ENCODE measurements at regions not wholly inside any gene's neighbourhood (a gene's known extent, or its start where the extent isn't known, plus 50 kb on each side); places are given as distances from the start of the nearest gene placed in this dataset.

DNA sequence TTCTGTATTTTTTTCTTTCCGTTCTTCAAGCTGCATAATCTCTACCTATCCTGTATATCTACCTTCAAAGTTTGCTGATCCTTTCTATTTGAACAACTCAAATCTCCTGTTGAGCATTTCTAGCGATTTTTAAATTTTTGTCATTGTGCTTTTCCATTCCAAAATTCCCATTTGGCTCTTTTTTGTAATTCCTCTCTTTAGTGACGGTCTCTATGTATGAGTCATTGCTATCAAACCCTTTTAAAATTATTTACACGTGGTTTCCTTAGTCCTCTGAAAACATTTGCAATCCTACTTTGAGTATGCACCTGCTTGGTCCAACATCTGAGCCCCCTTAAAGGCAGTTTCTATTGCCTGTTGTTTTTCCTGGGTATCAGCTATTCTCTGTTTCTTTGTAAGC lies 100.5 kb upstream of the FOXC1 start:
- FAIRE-seq (no peak), DNase-seq (ENCODE audit: insufficient read length, low spot score) (no peak)
- no peak for TF ChIP-seq POLR2A (IDR thresholded peaks at IDR 0.05; ENCODE audit: low read depth, low read length)
- no peak for TF ChIP-seq SPI1 (IDR thresholded peaks at IDR 0.05; ENCODE audit: low read depth, low read length)
- TF ChIP-seq POLR2AphosphoS5 (IDR thresholded peaks at IDR 0.05; ENCODE audit: low read depth, low read length), result no peak
- no peak for TF ChIP-seq PAX5 (IDR thresholded peaks at IDR 0.05; ENCODE audit: insufficient read depth, low read length, severe bottlenecking)
- no peak for TF ChIP-seq TAF1 (IDR thresholded peaks at IDR 0.05; ENCODE audit: low read depth, low read length)
- TF ChIP-seq POU2F2 (IDR thresholded peaks at IDR 0.05; ENCODE audit: low read depth, low read length), result no peak

DNA sequence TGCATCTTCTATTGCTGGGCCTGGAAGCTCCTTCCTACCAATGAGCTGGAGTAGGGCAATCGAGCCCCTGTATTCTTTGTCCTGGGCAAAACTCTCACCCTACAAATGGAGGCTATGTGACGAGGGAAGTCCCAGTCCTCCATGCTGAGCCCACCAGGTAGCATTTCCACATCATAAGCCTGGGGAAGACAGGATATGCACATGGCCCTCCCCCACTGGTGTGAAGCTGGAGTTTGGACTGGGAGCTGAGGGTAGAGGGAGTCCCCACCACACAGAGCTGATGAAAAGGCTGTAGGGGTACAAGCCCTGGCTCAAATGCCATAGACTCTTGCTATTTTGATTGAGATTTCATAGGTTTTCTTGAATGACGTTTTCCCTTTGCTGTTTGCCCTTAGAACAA lies 99.5 kb upstream of the FOXC1 start:
- DNase-seq (ENCODE audit: insufficient read length, low spot score), result no peak
- TF ChIP-seq SPI1 (IDR thresholded peaks at IDR 0.05; ENCODE audit: low read depth, low read length) (no peak), POLR2AphosphoS5 (IDR thresholded peaks at IDR 0.05; ENCODE audit: low read depth, low read length) (no peak), TAF1 (IDR thresholded peaks at IDR 0.05; ENCODE audit: low read depth, low read length) (no peak), POLR2A (IDR thresholded peaks at IDR 0.05; ENCODE audit: low read depth, low read length) (no peak), POU2F2 (IDR thresholded peaks at IDR 0.05; ENCODE audit: low read depth, low read length) (no peak), PAX5 (IDR thresholded peaks at IDR 0.05; ENCODE audit: insufficient read depth, low read length, severe bottlenecking) (no peak)
- no peak for FAIRE-seq

DNA sequence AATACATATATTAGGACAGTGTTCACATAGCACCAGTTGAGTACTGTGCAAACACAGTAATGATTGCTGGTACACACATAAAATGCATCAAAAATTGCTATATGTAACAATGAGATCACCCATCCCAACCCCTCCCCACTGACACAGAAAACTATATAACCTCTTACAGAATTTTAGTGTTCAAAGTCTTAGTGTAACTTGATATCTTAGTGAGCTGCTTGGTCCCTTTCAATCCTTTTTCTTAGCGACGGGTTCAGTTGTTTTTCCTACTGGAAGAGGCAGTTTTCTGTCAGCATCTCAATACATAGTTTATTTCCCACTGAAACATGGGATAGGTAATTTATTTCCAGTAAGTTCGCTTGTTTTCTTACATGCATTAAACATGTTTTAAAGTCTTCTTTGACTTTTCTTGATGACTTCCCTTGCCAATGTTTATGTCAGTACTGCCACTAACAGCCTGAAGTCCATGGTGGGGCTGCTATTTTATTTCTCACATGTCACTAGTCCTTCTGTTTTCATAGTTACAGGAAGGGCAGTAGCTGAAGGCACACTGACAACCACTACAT lies 96.4 kb upstream of the FOXC1 start:
- TF ChIP-seq POLR2A (IDR thresholded peaks at IDR 0.05; ENCODE audit: low read depth, low read length) (no peak), POU2F2 (IDR thresholded peaks at IDR 0.05; ENCODE audit: low read depth, low read length) (no peak), POLR2AphosphoS5 (IDR thresholded peaks at IDR 0.05; ENCODE audit: low read depth, low read length) (no peak), PAX5 (IDR thresholded peaks at IDR 0.05; ENCODE audit: insufficient read depth, low read length, severe bottlenecking) (no peak), TAF1 (IDR thresholded peaks at IDR 0.05; ENCODE audit: low read depth, low read length) (no peak), SPI1 (IDR thresholded peaks at IDR 0.05; ENCODE audit: low read depth, low read length) (no peak)
- DNase-seq (ENCODE audit: insufficient read length, low spot score), result no peak
- FAIRE-seq, result no peak

DNA sequence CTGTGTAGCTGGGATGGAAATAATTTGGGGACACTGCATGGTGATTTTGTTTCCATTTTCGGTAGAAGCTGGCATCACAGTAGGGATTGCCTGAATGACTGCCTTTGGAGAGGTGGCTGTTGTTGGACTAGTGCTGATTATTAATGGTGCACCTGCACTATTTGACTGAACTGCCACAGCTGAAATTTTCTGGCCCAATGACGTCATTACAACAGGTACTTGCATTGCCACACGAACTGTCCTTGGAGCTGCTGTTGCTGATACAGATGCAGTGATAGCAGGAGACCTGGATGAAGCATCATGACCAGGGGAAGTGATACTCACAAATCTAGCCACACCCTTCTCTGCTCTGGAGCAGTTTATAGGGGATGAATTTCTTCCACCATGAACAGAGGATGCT lies 95.6 kb upstream of the FOXC1 start:
- DNase-seq (ENCODE audit: insufficient read length, low spot score) (no peak), FAIRE-seq (no peak)
- TF ChIP-seq PAX5 (IDR thresholded peaks at IDR 0.05; ENCODE audit: insufficient read depth, low read length, severe bottlenecking) (no peak), POLR2AphosphoS5 (IDR thresholded peaks at IDR 0.05; ENCODE audit: low read depth, low read length) (no peak), POLR2A (IDR thresholded peaks at IDR 0.05; ENCODE audit: low read depth, low read length) (no peak)

DNA sequence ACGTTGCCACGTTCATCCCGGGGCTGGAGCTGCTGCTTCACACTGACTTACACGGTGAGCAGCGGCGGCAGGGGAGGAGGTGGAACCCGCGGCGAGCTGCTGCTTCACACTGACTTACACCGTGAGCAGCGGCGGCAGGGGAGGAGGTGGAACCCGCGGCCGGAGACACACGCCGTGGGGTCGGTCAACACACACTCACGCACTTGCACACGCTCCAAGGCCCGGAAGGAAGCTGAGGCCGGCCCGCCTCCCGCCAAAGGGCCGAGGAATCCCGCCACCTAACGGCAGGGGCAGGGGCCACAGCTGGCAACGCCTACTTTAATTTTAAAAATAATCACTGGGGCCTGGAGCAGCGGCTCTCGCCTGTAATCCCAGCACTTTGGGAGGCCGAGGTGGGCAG lies 94.4 kb upstream of the FOXC1 start:
- no peak for FAIRE-seq
- no peak for TF ChIP-seq POU2F2 (IDR thresholded peaks at IDR 0.05; ENCODE audit: low read depth, low read length)
- no peak for TF ChIP-seq SPI1 (IDR thresholded peaks at IDR 0.05; ENCODE audit: low read depth, low read length)
- TF ChIP-seq TAF1 (IDR thresholded peaks at IDR 0.05; ENCODE audit: low read depth, low read length), result no peak
- TF ChIP-seq PAX5 (IDR thresholded peaks at IDR 0.05; ENCODE audit: insufficient read depth, low read length, severe bottlenecking), result no peak
- no peak for TF ChIP-seq POLR2A (IDR thresholded peaks at IDR 0.05; ENCODE audit: low read depth, low read length)
- TF ChIP-seq POLR2AphosphoS5 (IDR thresholded peaks at IDR 0.05; ENCODE audit: low read depth, low read length), result no peak
- DNase-seq (ENCODE audit: insufficient read length, low spot score), result no peak

DNA sequence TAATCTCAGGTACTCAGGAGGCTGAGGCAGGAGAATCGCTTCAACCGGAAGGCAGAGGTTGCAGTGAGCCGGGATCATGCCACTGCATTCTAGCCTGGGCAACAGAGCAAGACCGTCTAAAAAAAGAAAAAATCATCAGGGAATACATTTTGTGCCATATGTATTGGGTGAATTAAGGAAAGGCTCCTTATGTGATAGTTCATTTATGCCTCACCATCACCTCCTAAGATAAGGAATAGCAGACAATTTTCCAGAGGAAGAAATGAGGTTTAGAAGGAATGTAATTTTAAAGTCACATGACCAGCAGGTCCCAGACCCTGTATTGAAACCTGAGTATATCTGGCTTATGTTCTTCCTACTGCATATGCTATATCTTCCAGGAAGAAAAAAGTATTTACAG lies 93.9 kb upstream of the FOXC1 start:
- no peak for DNase-seq (ENCODE audit: insufficient read length, low spot score)
- no peak for FAIRE-seq
- no peak for TF ChIP-seq PAX5 (IDR thresholded peaks at IDR 0.05; ENCODE audit: insufficient read depth, low read length, severe bottlenecking)
- TF ChIP-seq POLR2AphosphoS5 (IDR thresholded peaks at IDR 0.05; ENCODE audit: low read depth, low read length), result no peak
- TF ChIP-seq POU2F2 (IDR thresholded peaks at IDR 0.05; ENCODE audit: low read depth, low read length), result no peak
- no peak for TF ChIP-seq POLR2A (IDR thresholded peaks at IDR 0.05; ENCODE audit: low read depth, low read length)
- TF ChIP-seq TAF1 (IDR thresholded peaks at IDR 0.05; ENCODE audit: low read depth, low read length), result no peak
- TF ChIP-seq SPI1 (IDR thresholded peaks at IDR 0.05; ENCODE audit: low read depth, low read length), result no peak

DNA sequence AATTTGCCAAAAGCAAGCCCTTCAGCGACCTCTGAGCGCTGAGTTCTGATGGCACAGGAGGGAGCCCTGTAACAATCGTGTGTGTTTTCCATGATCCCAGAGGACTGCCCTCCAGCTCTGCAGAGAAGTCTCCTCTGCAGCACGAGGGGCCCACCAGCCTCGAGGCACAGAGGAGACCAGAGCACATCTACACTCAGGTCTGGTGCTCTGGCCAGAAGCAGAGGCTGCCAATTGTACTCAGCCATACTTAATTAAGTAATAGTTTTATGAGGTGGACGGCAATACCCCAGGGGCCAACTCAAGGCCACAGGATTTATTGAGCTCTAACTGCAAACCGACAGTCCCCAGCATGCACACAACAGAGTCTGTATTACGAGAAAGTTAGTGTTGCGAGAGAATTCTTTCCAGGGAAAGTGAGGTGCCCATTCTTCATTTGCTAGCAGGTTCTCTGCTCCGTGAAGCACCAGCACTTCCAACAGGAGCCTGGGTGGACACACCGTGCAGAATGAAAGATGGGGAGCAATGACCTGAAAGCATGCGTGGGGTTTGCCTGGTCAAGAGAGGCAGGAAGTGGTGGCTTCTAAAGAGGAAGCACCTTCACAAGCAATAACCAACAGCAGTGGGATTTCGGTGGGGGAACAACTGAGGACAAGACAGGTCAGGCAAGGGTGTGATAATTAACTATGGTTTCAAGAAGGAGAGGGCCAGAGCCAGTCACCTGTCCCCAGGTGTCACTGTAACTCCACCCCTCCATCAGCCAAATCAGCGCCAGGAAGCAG lies 92.8 kb upstream of the FOXC1 start:
- DNase-seq (ENCODE audit: insufficient read length, low spot score) (no peak), FAIRE-seq (no peak)
- TF ChIP-seq POU2F2 (IDR thresholded peaks at IDR 0.05; ENCODE audit: low read depth, low read length) (no peak), PAX5 (IDR thresholded peaks at IDR 0.05; ENCODE audit: insufficient read depth, low read length, severe bottlenecking) (no peak), TAF1 (IDR thresholded peaks at IDR 0.05; ENCODE audit: low read depth, low read length) (no peak), SPI1 (IDR thresholded peaks at IDR 0.05; ENCODE audit: low read depth, low read length) (no peak; the same call in 1 of the 2 replicates), POLR2AphosphoS5 (IDR thresholded peaks at IDR 0.05; ENCODE audit: low read depth, low read length) (no peak), POLR2A (IDR thresholded peaks at IDR 0.05; ENCODE audit: low read depth, low read length) (no peak)

DNA sequence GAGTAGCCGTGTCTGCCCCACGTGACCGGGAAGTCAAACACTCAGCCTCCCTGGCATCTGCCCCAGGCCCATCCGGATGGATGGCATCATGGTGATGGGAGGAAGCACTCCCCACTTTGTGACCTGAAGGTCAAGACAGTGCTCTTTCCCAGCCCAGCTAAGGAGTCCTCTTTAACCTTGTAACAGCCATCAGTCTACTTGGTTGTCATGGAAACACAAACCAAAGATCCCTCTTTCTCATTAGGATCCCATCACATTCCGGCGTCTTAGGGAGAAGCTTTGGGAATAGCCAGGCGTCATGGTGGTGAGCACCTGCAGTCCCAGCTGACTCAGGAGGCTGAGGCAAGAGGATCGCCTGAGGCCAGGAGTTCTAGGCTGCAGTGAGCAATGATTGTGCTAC lies 90.9 kb upstream of the FOXC1 start:
- FAIRE-seq (no peak), DNase-seq (ENCODE audit: insufficient read length, low spot score) (no peak)
- TF ChIP-seq SPI1 (IDR thresholded peaks at IDR 0.05; ENCODE audit: low read depth, low read length) (no peak), PAX5 (IDR thresholded peaks at IDR 0.05; ENCODE audit: insufficient read depth, low read length, severe bottlenecking) (no peak), TAF1 (IDR thresholded peaks at IDR 0.05; ENCODE audit: low read depth, low read length) (no peak), POLR2AphosphoS5 (IDR thresholded peaks at IDR 0.05; ENCODE audit: low read depth, low read length) (no peak), POLR2A (IDR thresholded peaks at IDR 0.05; ENCODE audit: low read depth, low read length) (no peak), POU2F2 (IDR thresholded peaks at IDR 0.05; ENCODE audit: low read depth, low read length) (no peak)

DNA sequence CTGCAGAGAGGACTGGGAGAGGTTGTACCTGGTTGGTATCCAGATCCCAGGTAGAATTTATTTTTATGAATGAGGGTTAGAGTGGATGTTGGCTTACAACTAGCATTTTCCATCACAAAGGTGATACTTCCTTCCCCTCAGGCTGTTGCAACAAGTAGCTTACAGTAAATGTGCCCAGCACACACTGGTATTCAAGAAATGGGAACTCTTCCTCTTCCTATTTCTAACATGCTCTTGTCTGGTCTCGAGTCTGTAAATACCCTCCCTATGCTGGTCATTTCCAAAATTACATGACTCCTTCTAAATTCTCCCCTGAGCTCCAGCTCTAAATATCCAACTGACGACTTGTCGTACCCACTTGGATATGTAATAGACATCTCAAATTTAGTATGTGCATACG lies 90.1 kb upstream of the FOXC1 start:
- TF ChIP-seq POLR2A (IDR thresholded peaks at IDR 0.05; ENCODE audit: low read depth, low read length), result no peak
- TF ChIP-seq PAX5 (IDR thresholded peaks at IDR 0.05; ENCODE audit: insufficient read depth, low read length, severe bottlenecking), result no peak
- TF ChIP-seq SPI1 (IDR thresholded peaks at IDR 0.05; ENCODE audit: low read depth, low read length), result no peak
- no peak for TF ChIP-seq POU2F2 (IDR thresholded peaks at IDR 0.05; ENCODE audit: low read depth, low read length)
- TF ChIP-seq POLR2AphosphoS5 (IDR thresholded peaks at IDR 0.05; ENCODE audit: low read depth, low read length), result no peak
- TF ChIP-seq TAF1 (IDR thresholded peaks at IDR 0.05; ENCODE audit: low read depth, low read length), result no peak
- FAIRE-seq, result no peak
- no peak for DNase-seq (ENCODE audit: insufficient read length, low spot score)

Data from GM12891 (cell line).